GM20431 (cell line): ENCODE measurements at regions not wholly inside any gene's neighbourhood (a gene's known extent, or its start where the extent isn't known, plus 50 kb on each side); places are given as distances from the start of the nearest gene placed in this dataset.
"Not testable (repeated sequence)": the region's sequence is repeated elsewhere in the genome, so short reads cannot be mapped to it uniquely, and the experiment has no call there.

Experiments
- in situ Hi-C: fragments of 300-500 bp; cut with MseI, MboI; formaldehyde crosslinking; loops from one replicate; pipeline ENCODE4 v1.15.0; 2020; ENCODE audit warnings: low sequenced_read_pairs; ENCODE audit not compliant: unreplicated experiment

GRCh38 chr14:34059037-34059924 is 108.4 kb upstream of the EGLN3 start:
- in situ Hi-C loops = no loop called here

- in situ Hi-C loops = no loop called here
Observed at GRCh38 chr14:34058510-34058909, 107.6 kb upstream of the EGLN3 start.

GRCh38 chr14:34056046-34056445 is 105.2 kb upstream of the EGLN3 start:
- in situ Hi-C loops = no loop called here

GRCh38 chr14:34055157-34055950 is 104.5 kb upstream of the EGLN3 start:
- in situ Hi-C loops = no loop called here

- in situ Hi-C loops = no loop called here
Observed at GRCh38 chr14:34053666-34054065, 102.8 kb upstream of the EGLN3 start.

- in situ Hi-C loops = no loop called here
Observed at GRCh38 chr14:34052658-34053014, 101.8 kb upstream of the EGLN3 start.

GRCh38 chr14:34051966-34052657 is 101.2 kb upstream of the EGLN3 start:
- in situ Hi-C loops = no loop called here

- in situ Hi-C loops = no loop called here
Observed at GRCh38 chr14:34050606-34051005, 99.7 kb upstream of the EGLN3 start.

- in situ Hi-C loops = no loop called here
Observed at GRCh38 chr14:34049790-34050189, 98.9 kb upstream of the EGLN3 start.

- in situ Hi-C loops = not testable (repeated sequence)
Observed at GRCh38 chr14:34049187-34049586, 98.3 kb upstream of the EGLN3 start.

- in situ Hi-C loops = no loop called here
Observed at GRCh38 chr14:34046799-34047520, 96.1 kb upstream of the EGLN3 start.

- in situ Hi-C loops = no loop called here
Observed at GRCh38 chr14:34044666-34045306, 93.9 kb upstream of the EGLN3 start.

- in situ Hi-C loops = no loop called here
Observed at GRCh38 chr14:34044373-34044637, 93.4 kb upstream of the EGLN3 start.

GRCh38 chr14:34043627-34044372 is 92.9 kb upstream of the EGLN3 start:
- in situ Hi-C loops = no loop called here

GRCh38 chr14:34041220-34041619 is 90.3 kb upstream of the EGLN3 start:
- in situ Hi-C loops = no loop called here

- in situ Hi-C loops = no loop called here
Observed at GRCh38 chr14:34040766-34041165, 89.9 kb upstream of the EGLN3 start.

GRCh38 chr14:34039428-34040047 is 88.7 kb upstream of the EGLN3 start:
- in situ Hi-C loops = no loop called here

GRCh38 chr14:34038358-34039057 is 87.6 kb upstream of the EGLN3 start:
- in situ Hi-C loops = no loop called here
